ENCODE measurements at regions not wholly inside any gene's neighbourhood (a gene's known extent, or its start where the extent isn't known, plus 50 kb on each side); places are given as distances from the start of the nearest gene placed in this dataset.

DNA sequence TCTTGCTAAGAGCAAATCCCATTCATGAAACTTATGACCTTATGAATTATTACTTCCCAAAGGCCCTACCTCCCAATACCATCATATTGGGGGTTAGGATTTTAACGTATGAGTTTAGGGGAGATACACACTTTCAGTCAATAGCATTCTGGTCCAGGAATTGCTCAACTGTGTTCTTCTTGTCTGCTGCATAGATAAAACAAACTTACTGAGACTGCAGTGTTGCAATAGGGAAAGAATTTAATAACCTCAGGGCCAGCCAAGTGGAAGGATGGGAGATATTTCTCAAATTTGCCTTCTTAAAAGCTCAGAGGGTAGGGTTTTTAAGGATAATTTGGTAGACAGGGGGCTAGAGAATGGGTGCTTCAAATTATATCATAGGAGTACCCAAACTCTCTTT lies 625.8 kb downstream of the OTOL1 start:
- DNase-seq (ENCODE audit: low spot score) = no peak
- TF ChIP-seq, protein P1, sequence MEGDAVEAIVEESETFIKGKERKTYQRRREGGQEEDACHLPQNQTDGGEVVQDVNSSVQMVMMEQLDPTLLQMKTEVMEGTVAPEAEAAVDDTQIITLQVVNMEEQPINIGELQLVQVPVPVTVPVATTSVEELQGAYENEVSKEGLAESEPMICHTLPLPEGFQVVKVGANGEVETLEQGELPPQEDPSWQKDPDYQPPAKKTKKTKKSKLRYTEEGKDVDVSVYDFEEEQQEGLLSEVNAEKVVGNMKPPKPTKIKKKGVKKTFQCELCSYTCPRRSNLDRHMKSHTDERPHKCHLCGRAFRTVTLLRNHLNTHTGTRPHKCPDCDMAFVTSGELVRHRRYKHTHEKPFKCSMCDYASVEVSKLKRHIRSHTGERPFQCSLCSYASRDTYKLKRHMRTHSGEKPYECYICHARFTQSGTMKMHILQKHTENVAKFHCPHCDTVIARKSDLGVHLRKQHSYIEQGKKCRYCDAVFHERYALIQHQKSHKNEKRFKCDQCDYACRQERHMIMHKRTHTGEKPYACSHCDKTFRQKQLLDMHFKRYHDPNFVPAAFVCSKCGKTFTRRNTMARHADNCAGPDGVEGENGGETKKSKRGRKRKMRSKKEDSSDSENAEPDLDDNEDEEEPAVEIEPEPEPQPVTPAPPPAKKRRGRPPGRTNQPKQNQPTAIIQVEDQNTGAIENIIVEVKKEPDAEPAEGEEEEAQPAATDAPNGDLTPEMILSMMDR (conservative IDR thresholded peaks at IDR 0.05; ENCODE audit: low read depth) = no peak
- H3K27ac ChIP-seq = no peak overlapping the region
- CTCF ChIA-PET = no interaction called here
- POLR2A ChIA-PET (ENCODE audit: low non-redundant PET) = no interaction called here

DNA sequence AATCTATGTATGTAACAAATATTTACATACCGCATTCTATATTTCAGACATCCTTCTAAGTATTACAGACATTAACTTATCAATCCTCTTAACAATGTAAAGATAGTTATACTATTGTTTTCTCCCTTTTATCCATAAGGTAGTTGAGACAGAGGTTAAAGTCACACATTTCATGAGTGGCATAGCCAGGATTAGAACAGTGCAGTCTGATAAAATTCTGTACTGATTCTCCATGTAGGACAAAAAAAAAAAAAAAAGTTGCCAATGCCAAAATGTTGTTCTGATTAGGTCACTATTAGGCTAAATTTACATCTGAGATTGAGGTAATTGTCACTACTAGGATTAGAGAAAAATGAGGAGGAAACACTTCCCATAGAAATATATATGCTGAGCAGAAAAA lies 629.2 kb downstream of the OTOL1 start:
- CTCF ChIA-PET = no interaction called here
- POLR2A ChIA-PET (ENCODE audit: low non-redundant PET) = no interaction called here

DNA sequence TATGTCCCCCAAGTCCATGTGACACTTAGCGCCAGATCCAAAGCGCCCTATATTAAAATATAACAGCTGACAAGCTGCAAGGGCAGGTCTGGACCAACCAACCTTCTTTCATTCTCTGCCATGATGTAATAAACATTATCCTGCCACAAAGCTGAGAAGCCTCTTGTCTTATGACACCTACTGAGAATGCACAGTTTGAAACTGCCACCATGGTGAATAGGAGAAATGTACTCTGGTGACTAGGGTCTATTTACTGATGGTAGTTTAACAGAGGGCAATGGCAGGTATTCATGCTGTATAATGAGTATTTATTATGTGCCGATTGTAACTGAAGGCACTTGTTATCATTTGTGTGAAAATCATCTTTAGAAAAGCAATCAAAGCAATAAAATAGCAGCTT lies 634.0 kb downstream of the OTOL1 start:
- ChIA-PET POLR2A (ENCODE audit: low non-redundant PET) (no interaction called here), CTCF (no interaction called here)
- TF ChIP-seq, protein P1 (conservative IDR thresholded peaks at IDR 0.05; ENCODE audit: low read depth) = no peak
- no peak overlapping the region for H3K27ac ChIP-seq
- no peak for DNase-seq (ENCODE audit: low spot score)

More for the DNA sequence above, 629.2 kb downstream of the OTOL1 start:
- no peak overlapping the region for H3K27ac ChIP-seq
- TF ChIP-seq, protein P1 (conservative IDR thresholded peaks at IDR 0.05; ENCODE audit: low read depth) = no peak
- DNase-seq (ENCODE audit: low spot score) = no peak

DNA sequence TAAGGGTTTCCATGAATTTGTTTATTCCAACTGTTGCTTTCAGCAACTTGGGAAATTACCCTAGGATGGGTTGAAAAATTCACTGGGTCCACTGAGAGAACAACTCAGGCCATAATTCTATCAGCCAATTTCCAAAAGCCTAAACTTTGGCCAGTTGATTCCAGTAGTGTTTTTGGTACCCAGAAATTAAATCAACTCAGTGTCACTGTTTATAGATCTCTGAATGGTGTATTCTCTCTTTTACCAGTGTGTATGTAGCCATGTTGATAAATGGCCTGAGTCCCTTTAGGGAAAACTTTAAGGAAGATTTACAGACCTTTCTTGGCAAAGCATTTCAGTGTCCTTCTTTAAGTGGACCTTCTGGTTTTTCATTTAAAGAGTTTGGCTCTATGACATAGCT lies 636.4 kb downstream of the OTOL1 start:
- POLR2A ChIA-PET (ENCODE audit: low non-redundant PET) = no interaction called here
- no peak for DNase-seq (ENCODE audit: low spot score)
- TF ChIP-seq, protein P1 (conservative IDR thresholded peaks at IDR 0.05; ENCODE audit: low read depth) = no peak
- CTCF ChIA-PET = no interaction called here
- no peak overlapping the region for H3K27ac ChIP-seq

DNA sequence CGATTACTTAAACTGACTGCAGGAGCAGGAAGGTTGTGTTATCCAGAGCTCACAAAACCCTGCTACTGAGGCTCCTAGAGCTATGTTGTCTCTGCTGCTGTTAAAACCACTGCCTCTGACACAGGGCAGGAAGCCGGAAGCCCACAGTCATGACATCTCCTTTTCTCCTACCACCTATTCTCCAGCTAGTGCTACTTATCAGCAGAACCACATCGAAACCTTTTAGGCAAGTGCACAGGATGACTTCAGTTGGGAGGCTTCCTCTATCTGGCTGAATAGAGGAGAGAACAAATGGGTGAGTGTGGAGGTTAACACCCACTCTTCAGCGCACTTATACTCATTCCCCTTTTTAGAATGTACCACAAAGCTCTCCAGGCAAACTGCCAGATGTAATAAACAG lies 638.0 kb downstream of the OTOL1 start:
- no peak overlapping the region for H3K27ac ChIP-seq
- TF ChIP-seq, protein P1 (conservative IDR thresholded peaks at IDR 0.05; ENCODE audit: low read depth) = no peak
- DNase-seq (ENCODE audit: low spot score) = no peak
- POLR2A ChIA-PET (ENCODE audit: low non-redundant PET) = no interaction called here
- CTCF ChIA-PET = interaction anchor here (0.8 kb wide), 1 partner anchor 653 kb away, joined by 5 read pairs; no protein-coding TSS in a partner anchor

DNA sequence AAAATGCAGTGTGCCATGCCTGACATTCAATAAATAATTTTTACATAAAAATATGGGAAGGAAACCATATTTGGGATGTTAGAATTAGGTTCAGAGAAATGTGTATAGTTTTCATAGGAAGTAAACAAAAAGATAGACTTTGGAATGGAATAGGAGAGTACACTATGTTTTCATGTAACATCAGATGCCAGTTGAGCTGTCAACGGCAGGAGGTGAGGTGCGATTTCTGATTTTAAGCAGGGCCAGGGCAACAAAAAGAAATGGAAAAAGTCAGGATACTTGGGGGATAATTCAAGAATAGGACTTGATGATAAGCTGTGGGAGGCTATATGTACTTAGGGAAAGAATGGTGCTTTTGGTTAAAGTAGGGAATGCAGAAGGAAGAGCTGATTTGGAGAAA lies 639.5 kb downstream of the OTOL1 start:
- DNase-seq (ENCODE audit: low spot score) = no peak
- ChIA-PET POLR2A (ENCODE audit: low non-redundant PET) (no interaction called here), CTCF (interaction anchor here (0.6 kb wide), 1 partner anchor 145 kb away, joined by 3 read pairs; no protein-coding TSS in a partner anchor)
- TF ChIP-seq, protein P1 (conservative IDR thresholded peaks at IDR 0.05; ENCODE audit: low read depth) = no peak
- no peak overlapping the region for H3K27ac ChIP-seq

DNA sequence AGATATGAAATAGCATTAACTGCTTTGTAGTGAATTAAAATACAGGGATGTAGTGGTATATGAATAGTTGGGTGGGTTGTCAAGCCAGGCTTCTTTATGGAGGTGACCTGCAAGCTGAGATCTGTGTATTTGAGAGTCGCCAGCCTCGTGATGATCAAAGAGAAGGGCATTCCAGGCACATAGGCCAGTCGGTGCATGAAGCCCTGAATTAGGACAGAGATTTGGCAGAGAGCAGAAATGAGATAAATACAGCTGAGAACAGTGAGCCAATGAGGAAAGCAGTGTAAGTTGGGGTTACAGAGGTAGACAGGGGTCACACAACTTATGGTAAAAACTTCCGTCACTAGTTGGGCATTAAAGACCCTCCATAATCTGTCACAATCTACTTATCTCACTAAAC lies 641.9 kb downstream of the OTOL1 start:
- POLR2A ChIA-PET (ENCODE audit: low non-redundant PET) = no interaction called here
- TF ChIP-seq, protein P1 (conservative IDR thresholded peaks at IDR 0.05; ENCODE audit: low read depth) = no peak
- CTCF ChIA-PET = no interaction called here
- DNase-seq (ENCODE audit: low spot score) = no peak
- H3K27ac ChIP-seq = no peak overlapping the region

Measured in RWPE1 (cell line).